GM12878 (cell line): ENCODE measurements at regions not wholly inside any gene's neighbourhood (a gene's known extent, or its start where the extent isn't known, plus 50 kb on each side); places are given as distances from the start of the nearest gene placed in this dataset.

ENCODE experiments used
- ATAC-seq: fragments of 200-7000 bp; cut with Tn5 transposase; 3 replicates; pipeline ENCODE4 v1.9.1; 2020; ENCODE audit warnings: mild to moderate bottlenecking, moderate library complexity
- BruUV-seq: library from RNA; stranded (reverse); fragments of 400-500 nt; replicated peaks from 2 replicates; lab custom pipeline; 2021; lab: Mats Ljungman, UMichigan
- CTCF ChIA-PET: fragments of 300-600 bp; sonication (Branson Sonifier 250); formaldehyde crosslinking; extraction: SDS; loops from one replicate; lab custom pipeline; 2021; ENCODE audit warnings: inconsistent platforms; lab: Yijun Ruan, JAX
- POLR2A ChIA-PET: fragments of 350-600 bp; formaldehyde crosslinking; extraction: SDS; loops from one replicate; lab custom pipeline; 2021; ENCODE audit warnings: inconsistent platforms; lab: Charles Lee
- RAD21 ChIA-PET: fragments of 300-600 bp; sonication (Branson Sonifier 250); formaldehyde crosslinking; loops from one replicate; lab custom pipeline; 2023; ENCODE audit warnings: antibody characterized with exemption; ENCODE audit not compliant: unreplicated experiment; lab: Charles Lee
- SMC1A ChIA-PET: fragments of 300-600 bp; sonication (Branson Sonifier 250); formaldehyde crosslinking; loops from one replicate; lab custom pipeline; 2023; ENCODE audit not compliant: unreplicated experiment, uncharacterized antibody; lab: Charles Lee
- DNase-seq: peaks from one replicate; pipeline ENCODE4 v3.0.0-alpha.2; 2011; ENCODE audit warnings: low read depth, low spot score
- FAIRE-seq: peaks from 3 replicates; lab custom pipeline; 2011; peaks lifted over from hg19 to GRCh38; lab: Jason Lieb, UNC
- H2AFZ ChIP-seq: 2 replicates; pipeline ENCODE4 v1.6.0; 2011; ENCODE audit warnings: low read depth, low read length, control low read depth; ENCODE audit not compliant: control insufficient read depth
- H3K27ac ChIP-seq: 2 replicates; pipeline ENCODE4 v1.5.1; 2011; ENCODE audit warnings: control low read depth; ENCODE audit not compliant: control insufficient read depth, insufficient read depth
- H3K27me3 ChIP-seq, 2 experiments: replicated peaks in 1 of 2; 2 replicates each; pipeline versions ENCODE4 v1.6.0 to v1.6.1; 2011; ENCODE audit warnings: low read length in 1 of 2; ENCODE audit not compliant: control insufficient read depth in 2 of 2, insufficient read depth in 2 of 2
- H3K36me3 ChIP-seq, 2 experiments: 2 replicates each; pipeline ENCODE4 v1.5.1; 2011; ENCODE audit warnings: low read length in 1 of 2; ENCODE audit not compliant: control insufficient read depth in 2 of 2, insufficient read depth in 2 of 2
- H3K4me1 ChIP-seq: 2 replicates; pipeline ENCODE4 v1.6.1; 2011; ENCODE audit warnings: mild to moderate bottlenecking, low read length, moderate library complexity, mixed read lengths; ENCODE audit not compliant: control insufficient read depth, insufficient read depth
- H3K4me2 ChIP-seq: 2 replicates; pipeline ENCODE4 v1.6.0; 2011; ENCODE audit warnings: control low read depth; ENCODE audit not compliant: control insufficient read depth, insufficient read depth
- H3K4me3 ChIP-seq: fragments of 200-600 bp; sonication (generic); 2 replicates; pipeline ENCODE4 v1.5.1; 2016
- H3K79me2 ChIP-seq: 2 replicates; pipeline ENCODE4 v1.6.0; 2011; ENCODE audit warnings: low read length; ENCODE audit not compliant: control insufficient read depth, insufficient read depth
- H3K9ac ChIP-seq: 2 replicates; pipeline ENCODE4 v1.8.0; 2011; ENCODE audit warnings: low read length, control low read depth, mixed read lengths; ENCODE audit not compliant: control insufficient read depth, insufficient read depth
- H3K9me3 ChIP-seq: replicated peaks from 3 replicates; pipeline ENCODE4 v1.5.1; 2011; ENCODE audit warnings: mild to moderate bottlenecking, low read length; ENCODE audit not compliant: control insufficient read depth, insufficient read depth
- H4K20me1 ChIP-seq: 2 replicates; pipeline ENCODE4 v1.6.0; 2011; ENCODE audit not compliant: control insufficient read depth, insufficient read depth
- BMI1 ChIP-seq: fragments of 450-650 bp; IDR thresholded peaks from 2 replicates; pipeline ENCODE4 v1.6.1; 2016; ENCODE audit warnings: mild to moderate bottlenecking, moderate library complexity, borderline replicate concordance
- CREB1 ChIP-seq: IDR thresholded peaks from 2 replicates; pipeline ENCODE4 v1.6.1; 2012; ENCODE audit warnings: low read depth, mild to moderate bottlenecking, inconsistent platforms
- EGR1 ChIP-seq, 2 experiments: IDR thresholded peaks; 1 replicate in 1 of 2; 2 replicates in 1 of 2; pipeline ENCODE4 v1.6.1; 2011 to 2012; ENCODE audit warnings: low read depth in 2 of 2, low read length in 2 of 2, borderline replicate concordance in 1 of 2, mild to moderate bottlenecking in 1 of 2, moderate library complexity in 1 of 2
- SMAD1 ChIP-seq: fragments of 450-650 bp; IDR thresholded peaks from 2 replicates; pipeline ENCODE4 v1.6.1; 2018; ENCODE audit warnings: mild to moderate bottlenecking, low read depth; ENCODE audit not compliant: partially characterized antibody
- TCF3 ChIP-seq: IDR thresholded peaks from 2 replicates; pipeline ENCODE4 v1.6.1; 2012; ENCODE audit warnings: low read depth, mild to moderate bottlenecking, low read length, borderline replicate concordance; ENCODE audit not compliant: insufficient read depth
- ZBED1 ChIP-seq: IDR thresholded peaks from 2 replicates; pipeline ENCODE4 v1.6.1; 2016; ENCODE audit warnings: borderline replicate concordance
- WGBS: methylation state at CpG from one replicate; pipeline ENCODE4 v1.1.6; 2016; ENCODE audit warnings: low lambda C conversion rate; ENCODE audit not compliant: insufficient replicate concordance, insufficient coverage; ENCODE audit errors: missing lambda C conversion rate; 5-methylcytosine and 5-hydroxymethylcytosine counted together
- in situ Hi-C: fragments of 300-500 bp; cut with MboI; formaldehyde crosslinking; loops from 9 replicates; pipeline ENCODE4 v1.14.3; 2018; ENCODE audit warnings: mixed read lengths
- intact Hi-C: fragments of 100-400 bp; cut with micrococcal nuclease; formaldehyde crosslinking; loops from one replicate; pipeline ENCODE4 v1.14.2; 2022; ENCODE audit not compliant: unreplicated experiment
- TF ChIP-seq, protein P1 (sequence below): fragments of 450-650 bp; conservative IDR thresholded peaks from 2 replicates; pipeline ENCODE4 v1.6.1; 2017; ENCODE audit warnings: mild to moderate bottlenecking, moderate library complexity
- TF ChIP-seq, protein P2 (sequence below): IDR thresholded peaks from 2 replicates; pipeline ENCODE4 v1.6.1; 2011; ENCODE audit warnings: mild to moderate bottlenecking, low read depth, low read length, moderate library complexity; ENCODE audit not compliant: insufficient replicate concordance

DNA sequence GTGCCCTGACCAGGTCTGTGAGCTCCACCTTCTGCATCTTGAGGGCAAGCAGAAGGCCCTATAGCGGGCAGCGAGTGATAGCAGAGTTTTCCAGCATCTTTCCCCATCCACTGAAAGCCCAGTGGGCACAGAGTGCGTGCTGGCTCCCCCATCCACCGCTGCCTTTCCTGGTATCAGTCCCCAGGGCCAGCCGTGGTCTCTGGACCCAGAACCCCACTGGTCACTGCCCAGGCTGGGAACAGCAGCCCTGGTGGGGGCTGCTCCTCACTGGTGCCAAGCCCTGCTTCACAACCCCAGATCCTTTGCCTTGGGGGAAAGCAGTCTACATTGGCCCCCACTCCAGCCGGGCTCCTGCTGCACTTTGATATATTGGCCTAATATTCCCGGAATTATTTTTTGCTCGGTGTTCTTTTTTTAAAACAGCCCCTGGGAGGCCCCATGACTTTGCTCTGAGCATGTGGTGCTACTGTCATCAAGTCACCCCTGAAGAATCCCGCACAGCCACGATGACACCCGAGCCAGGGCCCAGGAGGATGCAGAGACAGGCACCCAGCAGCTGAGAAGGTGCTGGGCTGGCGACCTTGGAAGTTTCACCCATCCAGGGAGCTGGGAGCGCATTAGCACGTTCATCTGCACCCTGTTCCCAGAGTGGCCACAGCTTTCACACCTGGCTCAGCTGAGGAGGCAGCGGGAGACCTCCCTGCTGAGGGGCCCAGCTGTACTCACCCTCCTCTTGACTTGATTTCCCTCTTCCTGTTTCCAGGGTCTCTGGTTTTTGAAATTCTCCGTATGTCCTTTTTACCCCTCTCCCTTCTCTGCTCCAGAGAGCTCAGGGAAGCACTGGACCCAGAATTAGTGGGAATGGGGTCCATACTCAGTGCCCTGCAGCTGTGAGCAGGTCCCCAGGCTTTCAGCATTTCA, 56.9 kb downstream of the KLHDC7A start:
- 7% methylated on average over 14 of the region's 16 CpGs for WGBS
- ChIA-PET SMC1A (no interaction called here), CTCF (no interaction called here), POLR2A (no interaction called here), RAD21 (no interaction called here)
- Histone ChIP-seq H3K4me2 (no peak overlapping the region), H3K27me3 (no peaks in the 10 kb centered on the region; a peak in 2 of 4 replicates), H3K9ac (no peak overlapping the region), H3K79me2 (no peaks in the 10 kb centered on the region), H3K9me3 (no peaks in the 10 kb centered on the region), H3K27ac (no peak overlapping the region), H3K4me1 (no peaks in the 10 kb centered on the region), H2AFZ (no peak overlapping the region), H4K20me1 (no peaks in the 10 kb centered on the region), H3K36me3 (no peaks in the 10 kb centered on the region), H3K4me3 (no peak overlapping the region)
- in situ Hi-C loops (no loop called here), intact Hi-C loops (loop anchor here (10.0 kb wide), 1 partner anchor 213 kb away; no protein-coding TSS in a partner anchor)
- FAIRE-seq, result no peak
- TF ChIP-seq CREB1 (no peak), ZBED1 (no peak), BMI1 (no peak), EGR1 (IDR thresholded peaks at IDR 0.05; ENCODE audit: borderline replicate concordance in 1 of 2, low read depth in 2 of 2, low read length in 2 of 2) (no peak), TCF3 (no peak), SMAD1 (no peak)
- TF ChIP-seq, protein P1, sequence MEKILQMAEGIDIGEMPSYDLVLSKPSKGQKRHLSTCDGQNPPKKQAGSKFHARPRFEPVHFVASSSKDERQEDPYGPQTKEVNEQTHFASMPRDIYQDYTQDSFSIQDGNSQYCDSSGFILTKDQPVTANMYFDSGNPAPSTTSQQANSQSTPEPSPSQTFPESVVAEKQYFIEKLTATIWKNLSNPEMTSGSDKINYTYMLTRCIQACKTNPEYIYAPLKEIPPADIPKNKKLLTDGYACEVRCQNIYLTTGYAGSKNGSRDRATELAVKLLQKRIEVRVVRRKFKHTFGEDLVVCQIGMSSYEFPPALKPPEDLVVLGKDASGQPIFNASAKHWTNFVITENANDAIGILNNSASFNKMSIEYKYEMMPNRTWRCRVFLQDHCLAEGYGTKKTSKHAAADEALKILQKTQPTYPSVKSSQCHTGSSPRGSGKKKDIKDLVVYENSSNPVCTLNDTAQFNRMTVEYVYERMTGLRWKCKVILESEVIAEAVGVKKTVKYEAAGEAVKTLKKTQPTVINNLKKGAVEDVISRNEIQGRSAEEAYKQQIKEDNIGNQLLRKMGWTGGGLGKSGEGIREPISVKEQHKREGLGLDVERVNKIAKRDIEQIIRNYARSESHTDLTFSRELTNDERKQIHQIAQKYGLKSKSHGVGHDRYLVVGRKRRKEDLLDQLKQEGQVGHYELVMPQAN, result no peak
- TF ChIP-seq, protein P2, sequence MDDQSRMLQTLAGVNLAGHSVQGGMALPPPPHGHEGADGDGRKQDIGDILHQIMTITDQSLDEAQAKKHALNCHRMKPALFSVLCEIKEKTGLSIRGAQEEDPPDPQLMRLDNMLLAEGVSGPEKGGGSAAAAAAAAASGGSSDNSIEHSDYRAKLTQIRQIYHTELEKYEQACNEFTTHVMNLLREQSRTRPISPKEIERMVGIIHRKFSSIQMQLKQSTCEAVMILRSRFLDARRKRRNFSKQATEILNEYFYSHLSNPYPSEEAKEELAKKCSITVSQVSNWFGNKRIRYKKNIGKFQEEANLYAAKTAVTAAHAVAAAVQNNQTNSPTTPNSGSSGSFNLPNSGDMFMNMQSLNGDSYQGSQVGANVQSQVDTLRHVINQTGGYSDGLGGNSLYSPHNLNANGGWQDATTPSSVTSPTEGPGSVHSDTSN, result no peak
- ATAC-seq, result no peak
- no peak for DNase-seq
- no TSS peak for BruUV-seq
